GM12892 (cell line): ENCODE measurements at regions not wholly inside any gene's neighbourhood (a gene's known extent, or its start where the extent isn't known, plus 50 kb on each side); places are given as distances from the start of the nearest gene placed in this dataset.

ENCODE experiments used
- POLR2A ChIP-seq: IDR thresholded peaks from 2 replicates; pipeline ENCODE4 v1.6.1; 2011; ENCODE audit warnings: low read depth, low read length, control low read depth
- POLR2AphosphoS5 ChIP-seq: IDR thresholded peaks from 2 replicates; pipeline ENCODE4 v1.6.1; 2011; ENCODE audit warnings: low read depth, low read length, control low read depth

- no peak for TF ChIP-seq POLR2A
- TF ChIP-seq POLR2AphosphoS5: no peak
These were observed 102.6 kb upstream of the GAP43 start for GRCh38 chr3:115520651-115521245.
